H1 (cell line): ENCODE measurements at regions not wholly inside any gene's neighbourhood (a gene's known extent, or its start where the extent isn't known, plus 50 kb on each side); places are given as distances from the start of the nearest gene placed in this dataset.

Source experiments
- CTCF ChIA-PET: fragments of 300-600 bp; sonication (Branson Sonifier 250); formaldehyde crosslinking; loops from one replicate; lab custom pipeline; 2021; ENCODE audit not compliant: partially characterized antibody; lab: Charles Lee
- POLR2A ChIA-PET: fragments of 300-600 bp; sonication (Branson Sonifier 250); formaldehyde crosslinking; loops from one replicate; lab custom pipeline; 2021; ENCODE audit warnings: inconsistent platforms; ENCODE audit not compliant: partially characterized antibody; lab: Charles Lee
- DNase-seq, 2 experiments: peaks; one replicate each; pipeline versions ENCODE4 v3.0.0 to v3.0.0-alpha.2; 2010 to 2022; ENCODE audit warnings: low spot score in 2 of 2, low read depth in 1 of 2, mixed read lengths in 1 of 2
- FAIRE-seq: peaks from 2 replicates; lab custom pipeline; 2011; peaks lifted over from hg19 to GRCh38; lab: Jason Lieb, UNC
- H2AFZ ChIP-seq: 2 replicates; pipeline ENCODE4 v1.8.1; 2012; ENCODE audit warnings: low read length, inconsistent platforms
- H2AK5ac ChIP-seq: 2 replicates; pipeline ENCODE4 v1.6.1; 2013; ENCODE audit warnings: low read depth, low read length
- H2BK120ac ChIP-seq: replicated peaks from 2 replicates; pipeline ENCODE3; 2013; ENCODE audit warnings: low read depth, low read length, inconsistent platforms
- H2BK12ac ChIP-seq: 2 replicates; pipeline ENCODE4 v1.6.1; 2013; ENCODE audit warnings: low read depth, low read length
- H2BK15ac ChIP-seq: 2 replicates; pipeline ENCODE4 v1.6.1; 2013; ENCODE audit warnings: low read length
- H2BK20ac ChIP-seq: 2 replicates; pipeline ENCODE4 v1.6.1; 2013; ENCODE audit warnings: low read length
- H2BK5ac ChIP-seq: 2 replicates; pipeline ENCODE4 v1.6.1; 2013; ENCODE audit warnings: low read depth, low read length
- H3K14ac ChIP-seq: 2 replicates; pipeline ENCODE4 v1.6.1; 2013; ENCODE audit warnings: inconsistent platforms; ENCODE audit not compliant: insufficient read length
- H3K18ac ChIP-seq: 2 replicates; pipeline ENCODE4 v1.6.1; 2013; ENCODE audit warnings: low read length; ENCODE audit errors: extremely low read depth
- H3K23ac ChIP-seq: 2 replicates; pipeline ENCODE4 v1.6.1; 2013; ENCODE audit warnings: inconsistent platforms; ENCODE audit not compliant: insufficient read length
- H3K23me2 ChIP-seq: 2 replicates; pipeline ENCODE4 v1.6.1; 2013; ENCODE audit warnings: low read depth, low read length
- H3K27ac ChIP-seq: 2 replicates; pipeline ENCODE4 v1.6.1; 2011; ENCODE audit warnings: low read depth, low read length, inconsistent platforms
- H3K27me3 ChIP-seq, 4 experiments: replicated peaks in 1 of 4; 1 replicate in 1 of 4; 2 replicates in 3 of 4; pipeline versions ENCODE4 v1.6.1 to v1.8.1; 2011 to 2013; ENCODE audit warnings: low read length in 3 of 4, mild to moderate bottlenecking in 3 of 4, inconsistent platforms in 2 of 4, mixed read lengths in 2 of 4, moderate library complexity in 1 of 4; ENCODE audit not compliant: control insufficient read depth in 3 of 4, insufficient read depth in 3 of 4; ENCODE audit errors: extremely low read depth in 1 of 4
- H3K36me3 ChIP-seq, 4 experiments: 2 replicates each; pipeline versions ENCODE4 v1.6.1 to v1.8.1; 2011 to 2013; ENCODE audit warnings: mild to moderate bottlenecking in 4 of 4, low read length in 3 of 4, moderate library complexity in 2 of 4, control low read depth in 1 of 4, inconsistent platforms in 1 of 4; ENCODE audit not compliant: insufficient read depth in 4 of 4, control insufficient read depth in 2 of 4
- H3K4ac ChIP-seq: replicated peaks from 2 replicates; pipeline ENCODE3; 2013; ENCODE audit warnings: low read length, low read depth, mixed read lengths, inconsistent platforms; ENCODE audit not compliant: insufficient read length
- H3K4me1 ChIP-seq, 4 experiments: replicated peaks in 1 of 4; 1 replicate in 1 of 4; 2 replicates in 3 of 4; pipeline versions ENCODE4 v1.6.1 to v1.8.1; 2011 to 2013; ENCODE audit warnings: low read length in 3 of 4, inconsistent platforms in 2 of 4, mixed read lengths in 1 of 4; ENCODE audit not compliant: insufficient read depth in 4 of 4, control insufficient read depth in 3 of 4
- H3K4me2 ChIP-seq, 2 experiments: 2 replicates each; pipeline versions ENCODE4 v1.6.1 to v1.8.1; 2011 to 2013; ENCODE audit warnings: low read depth in 2 of 2, low read length in 2 of 2, control low read depth in 1 of 2, inconsistent platforms in 1 of 2, mild to moderate bottlenecking in 1 of 2; ENCODE audit not compliant: insufficient read depth in 1 of 2
- H3K4me3 ChIP-seq, 4 experiments: fragments of 200-600, 300-600 bp in 1 of 4; sonication (generic), shearing (Covaris generic), sonication (Bioruptor Twin) in 1 of 4; 2 replicates each; pipeline versions ENCODE4 v1.5.1 to v1.8.1; 2011 to 2016; ENCODE audit warnings: low read length in 4 of 4, low read depth in 3 of 4, control low read depth in 2 of 4, inconsistent platforms in 2 of 4, mild to moderate bottlenecking in 2 of 4, mixed read lengths in 1 of 4, moderate library complexity in 1 of 4; ENCODE audit not compliant: insufficient read depth in 2 of 4; ENCODE audit errors: extremely low read depth in 1 of 4
- H3K56ac ChIP-seq: replicated peaks from 2 replicates; pipeline ENCODE3; 2013; ENCODE audit warnings: low read depth, mild to moderate bottlenecking, mixed read lengths, low read length, inconsistent platforms; ENCODE audit not compliant: insufficient read length
- H3K79me1 ChIP-seq: 2 replicates; pipeline ENCODE4 v1.6.1; 2013; ENCODE audit warnings: low read depth, low read length, control low read depth
- H3K79me2 ChIP-seq, 2 experiments: 2 replicates each; pipeline versions ENCODE4 v1.6.1 to v1.8.1; 2012 to 2013; ENCODE audit warnings: low read length in 2 of 2, mild to moderate bottlenecking in 2 of 2, inconsistent platforms in 1 of 2; ENCODE audit not compliant: insufficient read depth in 2 of 2, control insufficient read depth in 1 of 2
- H3K9ac ChIP-seq, 4 experiments: replicated peaks in 1 of 4; 1 replicate in 1 of 4; 2 replicates in 3 of 4; pipeline versions ENCODE4 v1.6.1 to v1.8.1; 2011 to 2013; ENCODE audit warnings: low read depth in 3 of 4, low read length in 3 of 4, control low read depth in 2 of 4, mild to moderate bottlenecking in 2 of 4, moderate library complexity in 2 of 4, inconsistent platforms in 1 of 4; ENCODE audit errors: extremely low read depth in 1 of 4
- H3K9me3 ChIP-seq, 2 experiments: 2 replicates each; pipeline versions ENCODE4 v1.6.1 to v1.8.1; 2012 to 2013; ENCODE audit warnings: mild to moderate bottlenecking in 2 of 2, moderate library complexity in 2 of 2, control low read depth in 1 of 2, inconsistent platforms in 1 of 2, low read depth in 1 of 2, low read length in 1 of 2, mixed read lengths in 1 of 2; ENCODE audit not compliant: insufficient read depth in 2 of 2
- H4K20me1 ChIP-seq, 2 experiments: replicated peaks in 1 of 2; 2 replicates each; pipeline versions ENCODE3 to v1.8.1; 2011 to 2013; ENCODE audit warnings: inconsistent platforms in 2 of 2, low read length in 2 of 2, mild to moderate bottlenecking in 1 of 2; ENCODE audit not compliant: insufficient read depth in 2 of 2, control insufficient read depth in 1 of 2
- H4K5ac ChIP-seq: 2 replicates; pipeline ENCODE4 v1.6.1; 2013; ENCODE audit warnings: low read length, low read depth, mixed read lengths, inconsistent platforms; ENCODE audit not compliant: insufficient read length
- H4K8ac ChIP-seq: 2 replicates; pipeline ENCODE4 v1.8.0; 2013; ENCODE audit warnings: mild to moderate bottlenecking, moderate library complexity, low read length, inconsistent platforms; ENCODE audit not compliant: insufficient read depth; ENCODE audit errors: extremely low read depth
- H4K91ac ChIP-seq: replicated peaks from 2 replicates; pipeline ENCODE3; 2013; ENCODE audit warnings: low read length, mixed read lengths, inconsistent platforms; ENCODE audit not compliant: insufficient read length
- ATF2 ChIP-seq: IDR thresholded peaks from 2 replicates; pipeline ENCODE4 v1.6.1; 2012; ENCODE audit warnings: low read length, inconsistent platforms
- YY1 ChIP-seq: IDR thresholded peaks from 2 replicates; pipeline ENCODE4 v1.6.1; 2011; ENCODE audit warnings: low read depth, mild to moderate bottlenecking, low read length

- no peak overlapping the region for H2BK20ac ChIP-seq
- no peak overlapping the region for H4K5ac ChIP-seq
Measured at GRCh38 chr2:160566717-160567116, 73.1 kb upstream of the RBMS1 start.

More at GRCh38 chr2:160566717-160567116, 73.1 kb upstream of the RBMS1 start:
- H3K4ac ChIP-seq: no peak overlapping the region
- H3K9me3 ChIP-seq: no peaks in the 10 kb centered on the region
- no peak overlapping the region for H3K23ac ChIP-seq
- H3K79me2 ChIP-seq: no peaks in the 10 kb centered on the region
- CTCF ChIA-PET: interaction anchor here (0.8 to 1.0 kb wide), 3 partner anchors 13 to 211 kb away, joined by 3 to 4 read pairs (median 3); no protein-coding TSS in a partner anchor
- H3K79me1 ChIP-seq: no peaks in the 10 kb centered on the region
- no peaks in the 10 kb centered on the region for H3K4me1 ChIP-seq
- no peak overlapping the region for H3K14ac ChIP-seq
- FAIRE-seq (no peak), DNase-seq (no peak)
- no peak overlapping the region for H2AFZ ChIP-seq
- H3K9ac ChIP-seq: no peak overlapping the region
- no peak overlapping the region for H3K4me3 ChIP-seq
- H2AK5ac ChIP-seq: no peak overlapping the region
- no peak overlapping the region for H2BK5ac ChIP-seq
- no peak overlapping the region for H4K8ac ChIP-seq
- no peak overlapping the region for H2BK15ac ChIP-seq
- H4K91ac ChIP-seq: no peak overlapping the region
- H3K23me2 ChIP-seq: no peaks in the 10 kb centered on the region; the same call in 1 of the 2 replicates
- no peak overlapping the region for H3K27ac ChIP-seq
- no peak overlapping the region for H3K56ac ChIP-seq
- no peak overlapping the region for H2BK120ac ChIP-seq
- no peak for TF ChIP-seq YY1
- no peak for TF ChIP-seq ATF2
- H3K18ac ChIP-seq: no peak overlapping the region
- POLR2A ChIA-PET: no interaction called here
- no peaks in the 10 kb centered on the region for H3K36me3 ChIP-seq
- no peaks in the 10 kb centered on the region for H3K27me3 ChIP-seq
- no peaks in the 10 kb centered on the region for H4K20me1 ChIP-seq
- H3K4me2 ChIP-seq: no peak overlapping the region
- no peak overlapping the region for H2BK12ac ChIP-seq
